Right atrium auricular region (tissue), 2 donors: ENCODE measurements at regions not wholly inside any gene's neighbourhood (a gene's known extent, or its start where the extent isn't known, plus 50 kb on each side); places are given as distances from the start of the nearest gene placed in this dataset.

Experiments used
- DNase-seq: peaks from one replicate; pipeline ENCODE4 v3.0.0-alpha.2; 2019; ENCODE audit warnings: low spot score
- H3K27ac ChIP-seq, 2 donors: fragments of 200-600 bp; sonication (generic); 1 replicate in 1 of 2; 2 replicates in 1 of 2; pipeline ENCODE4 v1.5.1; 2016 to 2019
- H3K27me3 ChIP-seq, 2 donors: fragments of 200-600 bp; sonication (generic); one replicate each; pipeline versions ENCODE4 v1.5.1 to v1.6.0; 2017 to 2019
- H3K36me3 ChIP-seq: fragments of 200-600 bp; sonication (generic); one replicate; pipeline ENCODE4 v1.5.1; 2016
- H3K4me1 ChIP-seq, 2 donors: fragments of 200-600 bp; sonication (generic); one replicate each; pipeline versions ENCODE4 v1.5.1 to v1.6.0; 2017 to 2019
- H3K4me3 ChIP-seq, 2 donors: fragments of 200-600 bp; sonication (generic); 1 replicate in 1 of 2; 2 replicates in 1 of 2; pipeline ENCODE4 v1.5.1; 2017 to 2019; ENCODE audit warnings: mild to moderate bottlenecking in 1 of 2, moderate library complexity in 1 of 2
- H3K9me3 ChIP-seq, 2 donors: fragments of 200-600 bp; sonication (generic); one replicate each; pipeline ENCODE4 v1.5.1; 2019
- CTCF ChIP-seq, 2 donors: fragments of 200-600 bp; sonication (generic); IDR thresholded peaks; one replicate each; pipeline ENCODE4 v1.5.1; 2019; ENCODE audit warnings: antibody characterized with exemption in 2 of 2

DNA sequence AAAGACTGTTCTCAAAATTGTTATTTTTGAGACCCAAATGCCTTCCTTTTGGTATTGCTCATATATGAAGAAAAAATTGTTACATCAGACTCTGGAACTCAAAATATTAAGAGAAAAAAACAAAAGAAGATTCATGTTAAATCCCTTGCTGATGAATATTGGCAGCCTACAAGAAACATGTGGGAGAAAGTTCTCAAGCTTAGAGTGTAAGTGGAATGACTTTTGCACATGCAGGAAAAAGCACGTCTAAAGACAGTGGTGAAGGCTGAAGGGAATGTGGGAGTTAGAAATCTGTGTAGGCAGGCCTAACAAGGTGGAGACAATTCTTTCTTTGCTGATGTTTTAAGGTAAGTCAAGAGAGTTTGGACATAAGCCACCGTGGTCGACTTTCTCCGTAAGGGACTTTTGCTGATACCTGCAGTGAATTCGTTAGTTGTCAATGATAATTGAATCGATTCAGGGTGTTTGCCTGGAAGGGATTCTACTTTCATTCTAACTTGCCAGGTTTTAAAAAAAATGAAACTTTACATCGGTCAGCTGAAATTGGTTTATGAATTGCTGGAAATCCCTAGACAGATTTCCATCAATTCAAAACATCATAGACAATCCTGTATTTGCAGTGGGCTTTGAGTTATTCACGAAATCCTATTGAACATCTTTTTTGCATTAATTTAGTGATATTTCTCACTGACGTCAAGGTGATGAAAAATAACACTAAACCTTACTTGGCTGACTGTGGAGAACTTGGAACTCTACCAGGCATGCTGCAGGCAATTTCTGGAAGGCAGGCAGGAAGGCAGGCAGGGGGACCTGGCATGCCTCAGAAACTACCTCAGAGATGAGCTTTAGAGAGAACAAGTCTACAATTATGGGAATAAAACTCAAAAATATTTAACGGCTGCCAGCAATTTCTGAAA, 359.1 kb upstream of the ADAMTSL1 start:
- DNase-seq = no peak
- no peak for TF ChIP-seq CTCF (IDR thresholded peaks at IDR 0.05)
- Histone ChIP-seq H3K27me3 (no peaks in the 10 kb centered on the region), H3K4me1 (no peaks in the 10 kb centered on the region), H3K36me3 (no peaks in the 10 kb centered on the region), H3K9me3 (no peaks in the 10 kb centered on the region), H3K27ac (no peak overlapping the region), H3K4me3 (no peak overlapping the region)

GRCh38 chr9:18118268-18118667, 355.7 kb upstream of the ADAMTSL1 start:
- Histone ChIP-seq H3K36me3 (no peaks in the 10 kb centered on the region), H3K4me1 (no peaks in the 10 kb centered on the region), H3K4me3 (no peak overlapping the region), H3K27me3 (no peaks in the 10 kb centered on the region), H3K9me3 (no peaks in the 10 kb centered on the region), H3K27ac (no peak overlapping the region)
- DNase-seq = no peak
- TF ChIP-seq CTCF (IDR thresholded peaks at IDR 0.05) = no peak

- no peak for TF ChIP-seq CTCF (IDR thresholded peaks at IDR 0.05)
- no peak overlapping the region for H3K4me3 ChIP-seq
- no peaks in the 10 kb centered on the region for H3K9me3 ChIP-seq
- no peaks in the 10 kb centered on the region for H3K36me3 ChIP-seq
- no peaks in the 10 kb centered on the region for H3K4me1 ChIP-seq
- DNase-seq = no peak
- H3K27me3 ChIP-seq = no peaks in the 10 kb centered on the region
- no peak overlapping the region for H3K27ac ChIP-seq
Observed at GRCh38 chr9:18122171-18122570, 351.8 kb upstream of the ADAMTSL1 start.

- no peak for DNase-seq
- no peaks in the 10 kb centered on the region for H3K9me3 ChIP-seq
- no peak overlapping the region for H3K27ac ChIP-seq
- H3K36me3 ChIP-seq = no peaks in the 10 kb centered on the region
- H3K4me1 ChIP-seq = no peaks in the 10 kb centered on the region
- no peaks in the 10 kb centered on the region for H3K27me3 ChIP-seq
- no peak for TF ChIP-seq CTCF (IDR thresholded peaks at IDR 0.05)
- no peak overlapping the region for H3K4me3 ChIP-seq
Observed at GRCh38 chr9:18124760-18125159, 349.2 kb upstream of the ADAMTSL1 start.

DNA sequence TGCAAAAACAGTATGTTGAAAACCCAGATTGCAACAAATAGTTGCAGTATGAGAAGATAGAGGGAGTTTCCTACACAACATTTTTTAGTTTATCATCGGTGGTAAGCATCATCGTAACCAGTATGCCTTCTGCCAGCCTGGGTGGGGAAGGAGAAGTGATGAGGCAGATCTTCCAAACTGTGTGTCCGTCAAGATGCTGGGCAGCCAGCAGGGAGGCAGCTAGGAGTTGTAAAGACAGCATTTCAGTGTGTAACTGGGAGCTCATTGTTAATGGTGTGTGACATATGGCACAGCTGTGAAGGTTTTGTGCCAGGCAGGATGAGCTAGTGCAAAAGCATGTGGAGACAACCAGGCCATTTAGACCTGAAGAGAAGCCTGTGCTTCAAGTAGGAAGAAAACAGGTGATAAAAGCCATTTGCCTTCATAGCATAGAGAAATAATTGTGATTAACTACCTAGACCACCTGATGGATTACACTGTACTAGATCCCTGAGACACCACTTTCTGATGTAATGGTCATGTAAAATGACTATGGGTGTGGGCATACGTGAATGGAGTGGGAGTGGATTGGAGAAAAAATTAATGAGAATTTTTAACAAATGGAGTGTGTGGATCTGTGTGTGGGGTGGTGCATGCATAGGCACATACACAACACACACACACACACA, 347.0 kb upstream of the ADAMTSL1 start:
- no peaks in the 10 kb centered on the region for H3K27me3 ChIP-seq
- H3K9me3 ChIP-seq = no peaks in the 10 kb centered on the region
- DNase-seq = no peak
- no peaks in the 10 kb centered on the region for H3K4me1 ChIP-seq
- H3K4me3 ChIP-seq = no peak overlapping the region
- TF ChIP-seq CTCF (IDR thresholded peaks at IDR 0.05) = no peak
- no peak overlapping the region for H3K27ac ChIP-seq
- H3K36me3 ChIP-seq = no peaks in the 10 kb centered on the region
